Effector memory CD4-positive, alpha-beta T cell (primary cell): ENCODE measurements at regions not wholly inside any gene's neighbourhood (a gene's known extent, or its start where the extent isn't known, plus 50 kb on each side); places are given as distances from the start of the nearest gene placed in this dataset.

Experiments
- DNase-seq, 3 donors: peaks; one replicate each; pipeline ENCODE4 v3.0.0-alpha.2; 2020
- H3K27ac ChIP-seq: 2 replicates; pipeline ENCODE4 v1.7.0; 2013; ENCODE audit warnings: mild to moderate bottlenecking, low read length, moderate library complexity; ENCODE audit not compliant: insufficient read depth, poor library complexity, severe bottlenecking
- H3K27me3 ChIP-seq: replicated peaks from 2 replicates; pipeline ENCODE4 v1.7.0; 2013; ENCODE audit warnings: mild to moderate bottlenecking, low read length; ENCODE audit not compliant: insufficient read depth, control insufficient read depth, poor library complexity, severe bottlenecking
- H3K36me3 ChIP-seq: 2 replicates; pipeline ENCODE4 v1.7.0; 2013; ENCODE audit warnings: mild to moderate bottlenecking, low read length, moderate library complexity; ENCODE audit not compliant: control insufficient read depth, insufficient read depth
- H3K4me1 ChIP-seq: 2 replicates; pipeline ENCODE4 v1.7.0; 2013; ENCODE audit warnings: low read length, mild to moderate bottlenecking; ENCODE audit not compliant: control insufficient read depth, insufficient read depth, poor library complexity, severe bottlenecking
- H3K4me3 ChIP-seq: 2 replicates; pipeline ENCODE4 v1.7.0; 2013; ENCODE audit warnings: low read length, low read depth, mild to moderate bottlenecking; ENCODE audit not compliant: insufficient read depth, poor library complexity, severe bottlenecking
- H3K9me3 ChIP-seq: 2 replicates; pipeline ENCODE4 v1.7.0; 2013; ENCODE audit warnings: mild to moderate bottlenecking, low read length, moderate library complexity; ENCODE audit not compliant: control insufficient read depth

DNA sequence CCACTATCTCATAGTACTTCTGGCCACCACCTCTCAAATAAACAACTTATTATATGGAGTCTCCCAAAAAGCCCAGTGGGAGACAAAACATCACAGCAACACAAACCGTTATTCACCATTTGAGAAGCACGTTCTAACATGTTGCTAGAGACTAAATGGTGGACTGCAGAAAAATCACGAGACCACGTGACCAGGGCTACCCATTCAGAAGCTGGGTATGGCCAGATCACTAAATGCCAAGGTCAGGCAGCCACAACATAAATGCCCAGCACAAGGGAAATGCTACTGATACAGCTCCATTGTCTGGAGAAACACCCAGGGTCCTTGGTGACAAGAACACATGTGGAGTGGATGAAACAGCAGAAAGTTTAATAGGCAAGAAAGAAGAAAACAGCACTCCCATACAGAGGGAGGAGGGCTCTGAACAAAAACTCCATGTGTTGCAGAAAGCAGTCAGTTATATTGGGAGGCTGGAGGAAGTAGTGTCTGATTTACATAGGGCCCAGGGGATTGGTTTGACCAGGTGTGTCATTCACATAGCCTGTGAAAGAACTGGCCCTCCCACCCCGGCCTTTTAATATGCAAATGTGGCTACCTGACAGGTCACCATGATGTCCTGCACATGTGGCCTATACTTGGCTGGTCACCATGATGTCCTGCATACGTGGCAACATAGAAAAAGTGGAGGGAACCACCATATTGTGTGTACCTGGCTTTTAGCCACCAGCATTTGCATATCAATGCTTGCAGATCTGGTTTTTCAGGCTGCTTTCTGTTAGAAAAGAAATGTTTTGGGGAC, 97.2 kb downstream of the TRIM36 start:
- no peak overlapping the region for H3K27ac ChIP-seq
- no peaks in the 10 kb centered on the region for H3K36me3 ChIP-seq
- H3K9me3 ChIP-seq, result no peaks in the 10 kb centered on the region
- H3K4me3 ChIP-seq, result no peak overlapping the region
- no peak for DNase-seq
- no peaks in the 10 kb centered on the region for H3K27me3 ChIP-seq
- no peaks in the 10 kb centered on the region for H3K4me1 ChIP-seq

GRCh38 chr5:115070737-115071136, 99.0 kb downstream of the TRIM36 start:
- no peak for DNase-seq
- no peak overlapping the region for H3K4me3 ChIP-seq

DNA sequence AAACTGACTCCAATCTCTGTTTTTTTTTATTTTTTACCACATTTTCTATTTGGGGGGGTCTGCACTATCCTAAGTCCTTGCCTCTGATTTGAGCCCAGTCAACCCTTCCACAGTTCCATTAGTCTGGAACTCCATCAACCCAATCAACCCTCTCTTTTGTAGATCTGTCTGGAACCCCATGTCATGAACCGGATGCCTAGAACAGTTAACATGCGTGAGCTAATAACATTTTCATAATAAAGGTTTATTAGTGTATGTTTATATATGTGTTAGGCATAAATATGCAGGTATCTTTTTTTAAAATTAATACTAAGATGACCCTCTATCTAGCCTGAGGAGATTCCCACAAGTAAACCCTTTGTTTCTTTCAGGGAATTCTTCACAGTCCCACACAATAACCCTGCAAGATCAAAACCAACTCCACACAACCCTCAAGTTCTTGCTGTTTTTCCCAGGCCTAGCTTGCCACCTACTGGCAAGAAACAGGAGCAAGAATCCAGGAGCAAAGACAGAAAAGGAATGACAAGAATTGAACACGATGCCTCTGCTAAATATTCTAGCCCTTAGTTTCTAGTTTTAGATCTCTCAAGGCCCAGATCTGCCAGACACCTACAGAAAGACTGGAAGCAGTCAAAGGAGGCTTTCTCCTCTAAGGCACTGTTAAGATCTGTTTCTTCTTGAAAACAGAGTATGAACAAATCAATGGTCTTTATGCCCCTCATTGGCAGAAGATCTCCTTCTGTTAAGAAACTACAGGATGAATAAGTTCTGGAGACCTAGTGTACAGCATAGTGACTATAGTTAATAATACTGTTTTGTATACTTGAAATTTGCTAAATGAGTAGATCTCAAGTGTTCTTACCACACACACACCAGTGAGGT, 100.4 kb downstream of the TRIM36 start:
- H3K36me3 ChIP-seq, result no peaks in the 10 kb centered on the region
- H3K4me3 ChIP-seq, result no peak overlapping the region
- no peak for DNase-seq
- no peaks in the 10 kb centered on the region for H3K9me3 ChIP-seq
- no peaks in the 10 kb centered on the region for H3K4me1 ChIP-seq
- H3K27ac ChIP-seq, result no peak overlapping the region
- no peaks in the 10 kb centered on the region for H3K27me3 ChIP-seq

More at GRCh38 chr5:115070737-115071136, 99.0 kb downstream of the TRIM36 start:
- no peaks in the 10 kb centered on the region for H3K9me3 ChIP-seq
- H3K4me1 ChIP-seq, result no peaks in the 10 kb centered on the region
- H3K36me3 ChIP-seq, result no peaks in the 10 kb centered on the region
- H3K27ac ChIP-seq, result no peak overlapping the region
- no peaks in the 10 kb centered on the region for H3K27me3 ChIP-seq

GRCh38 chr5:115068239-115069086, 101.2 kb downstream of the TRIM36 start:
- Histone ChIP-seq H3K27me3 (no peaks in the 10 kb centered on the region), H3K36me3 (no peaks in the 10 kb centered on the region), H3K9me3 (no peaks in the 10 kb centered on the region), H3K27ac (no peak overlapping the region), H3K4me1 (no peaks in the 10 kb centered on the region), H3K4me3 (no peak overlapping the region)
- peak in 1 of 3 donors; percentile 14 for DNase-seq

- no peak overlapping the region for H3K4me3 ChIP-seq
- no peaks in the 10 kb centered on the region for H3K27me3 ChIP-seq
Observed at GRCh38 chr5:115064380-115064779, 105.3 kb downstream of the TRIM36 start.

DNA sequence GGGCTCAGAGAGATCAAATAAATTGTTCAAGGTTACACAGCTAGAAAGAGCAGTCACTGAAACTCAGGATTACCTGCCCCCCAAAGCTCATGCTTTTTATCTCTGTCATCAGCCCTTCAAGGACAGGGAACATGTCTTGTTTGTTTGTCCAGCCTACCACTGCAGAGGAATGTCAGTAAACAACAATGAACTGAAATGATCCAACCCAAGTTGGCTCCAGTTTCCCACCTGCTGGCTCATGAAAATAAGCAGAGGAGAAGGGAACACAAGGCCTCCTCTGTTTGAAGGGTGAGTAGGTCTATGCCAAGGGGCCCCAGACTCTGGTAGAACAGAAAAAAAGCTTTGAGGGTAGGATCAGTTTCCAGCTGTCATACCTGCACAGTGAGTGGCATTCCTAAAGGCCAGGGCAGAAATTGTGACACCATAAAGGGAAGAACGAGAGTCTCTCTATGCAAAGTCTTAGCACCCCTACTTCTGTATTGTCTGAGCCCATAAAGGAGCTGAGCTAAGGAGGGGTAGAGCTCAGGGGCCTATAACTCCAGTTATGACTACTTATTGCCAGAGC, 115.2 kb downstream of the TRIM36 start:
- H3K36me3 ChIP-seq, result no peaks in the 10 kb centered on the region
- DNase-seq, result no peak
- H3K27ac ChIP-seq, result no peak overlapping the region
- H3K27me3 ChIP-seq, result no peaks in the 10 kb centered on the region
- H3K9me3 ChIP-seq, result no peaks in the 10 kb centered on the region
- no peaks in the 10 kb centered on the region for H3K4me1 ChIP-seq
- no peak overlapping the region for H3K4me3 ChIP-seq

More at GRCh38 chr5:115064380-115064779, 105.3 kb downstream of the TRIM36 start:
- H3K27ac ChIP-seq, result no peak overlapping the region
- H3K36me3 ChIP-seq, result no peaks in the 10 kb centered on the region
- H3K4me1 ChIP-seq, result no peaks in the 10 kb centered on the region
- H3K9me3 ChIP-seq, result no peaks in the 10 kb centered on the region
- DNase-seq, result no peak

DNA sequence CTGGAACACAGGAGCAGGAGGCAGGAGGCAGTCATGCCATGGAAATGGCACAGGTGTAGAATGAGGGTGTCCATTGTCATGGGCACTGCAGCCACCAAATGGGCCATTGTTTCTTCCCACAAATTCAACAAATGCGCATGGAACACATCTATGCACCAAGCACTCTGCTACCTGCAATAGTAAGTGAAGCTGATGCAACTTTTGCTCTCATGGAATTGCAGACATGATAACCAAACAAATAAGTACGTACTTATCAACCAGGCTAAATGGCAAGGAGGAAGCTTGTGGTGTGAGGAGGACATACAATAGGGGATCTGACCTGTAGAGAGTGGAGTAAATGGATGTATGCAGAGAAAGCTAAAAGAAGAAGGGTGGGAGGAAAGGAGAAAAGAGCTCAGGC, 116.8 kb downstream of the TRIM36 start:
- Histone ChIP-seq H3K27me3 (no peaks in the 10 kb centered on the region), H3K4me1 (no peaks in the 10 kb centered on the region), H3K9me3 (no peaks in the 10 kb centered on the region), H3K36me3 (no peaks in the 10 kb centered on the region), H3K4me3 (no peak overlapping the region), H3K27ac (no peak overlapping the region)
- no peak for DNase-seq

GRCh38 chr5:115050866-115051265, 118.8 kb downstream of the TRIM36 start:
- DNase-seq, result no peak
- no peaks in the 10 kb centered on the region for H3K9me3 ChIP-seq
- no peaks in the 10 kb centered on the region for H3K4me1 ChIP-seq
- H3K27ac ChIP-seq, result no peak overlapping the region
- H3K36me3 ChIP-seq, result no peaks in the 10 kb centered on the region
- no peak overlapping the region for H3K4me3 ChIP-seq
- no peaks in the 10 kb centered on the region for H3K27me3 ChIP-seq

DNA sequence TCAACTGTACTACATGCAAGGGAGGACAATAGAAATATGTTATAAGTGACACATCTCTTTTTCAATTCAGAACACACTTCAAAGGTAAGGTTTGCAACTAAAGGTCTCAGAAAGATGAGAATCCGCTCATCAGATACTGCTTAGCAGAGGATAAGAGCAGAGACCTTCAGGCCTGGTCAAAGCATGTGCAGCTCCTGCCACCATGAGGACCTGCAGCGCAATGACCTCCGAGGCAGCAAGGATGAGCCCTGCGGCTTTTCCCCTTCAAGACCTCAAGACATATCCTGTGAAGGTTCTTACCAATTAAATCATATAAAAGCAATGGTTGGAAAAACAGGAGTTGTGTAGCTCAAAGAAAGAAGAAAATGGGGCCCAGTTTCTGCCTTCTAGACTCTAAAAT, 135.8 kb downstream of the TRIM36 start:
- H3K4me1 ChIP-seq, result no peaks in the 10 kb centered on the region
- no peak overlapping the region for H3K4me3 ChIP-seq
- no peak for DNase-seq
- H3K9me3 ChIP-seq, result no peaks in the 10 kb centered on the region
- no peak overlapping the region for H3K27ac ChIP-seq
- H3K27me3 ChIP-seq, result no peaks in the 10 kb centered on the region
- H3K36me3 ChIP-seq, result no peaks in the 10 kb centered on the region
